ENCODE measurements at regions not wholly inside any gene's neighbourhood (a gene's known extent, or its start where the extent isn't known, plus 50 kb on each side); places are given as distances from the start of the nearest gene placed in this dataset.
A peak's percentile ranks its signal among the peaks of the same experiment; 100 is the strongest.

DNA sequence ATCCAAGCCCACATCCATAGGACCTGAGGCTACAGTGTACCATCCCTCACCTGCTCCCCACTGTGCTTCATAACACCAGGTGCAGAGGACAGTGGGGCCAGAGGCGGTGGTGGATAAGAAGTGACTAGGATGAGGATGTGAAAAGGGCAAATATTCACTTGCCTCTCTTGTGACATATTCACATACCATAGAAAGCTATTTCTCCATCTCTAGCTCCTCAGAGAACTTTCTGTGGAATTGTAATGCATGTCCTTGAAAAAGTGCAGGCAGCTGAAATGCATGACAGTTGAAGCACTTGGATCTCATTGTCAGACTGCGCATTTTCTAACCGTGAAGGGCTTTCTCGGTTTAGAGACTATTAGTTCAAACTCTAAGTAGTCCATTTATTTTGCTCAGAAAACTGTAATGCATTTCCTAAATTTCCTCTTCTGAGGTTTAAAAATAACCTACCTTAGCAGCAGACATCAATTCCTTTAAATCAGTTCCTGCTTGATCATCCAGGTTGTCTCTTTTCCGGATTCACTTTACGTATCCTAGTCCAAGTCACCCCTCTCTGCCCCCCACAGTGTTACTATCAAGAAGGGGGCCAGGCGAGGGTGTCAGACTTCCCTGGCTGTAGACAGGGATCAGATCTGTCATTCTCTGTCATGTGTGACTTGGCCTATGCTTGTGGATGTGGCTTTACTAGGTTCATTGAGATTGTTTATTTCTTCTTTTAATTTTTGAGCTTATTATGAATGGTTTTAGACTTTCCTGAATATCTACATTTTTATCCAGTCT lies 984.0 kb upstream of the TMEM132C start:
- Histone ChIP-seq H3K9me3 (replicated peaks) (no peaks in the 10 kb centered on the region), H3K27me3 (replicated peaks) (no peaks in the 10 kb centered on the region), H3K36me3 (no peaks in the 10 kb centered on the region), H3K4me3 (no peak overlapping the region), H3K4me1 (replicated peaks) (peaks cover 28% of the 10 kb centered on the region), H3K27ac (peak overlapping the region; percentile 98; the same call in 1 of the 2 replicates)
- no peak for DNase-seq (ENCODE audit: low read depth in 1 of 2, low spot score in 2 of 2)

- Histone ChIP-seq H3K9me3 (replicated peaks) (no peaks in the 10 kb centered on the region), H3K36me3 (no peaks in the 10 kb centered on the region), H3K4me1 (replicated peaks) (peaks cover 28% of the 10 kb centered on the region), H3K27me3 (replicated peaks) (no peaks in the 10 kb centered on the region), H3K27ac (peak overlapping the region; percentile 98), H3K4me3 (no peak overlapping the region)
- DNase-seq (ENCODE audit: low read depth in 1 of 2, low spot score in 2 of 2), result peak; percentile 40 to 49
Measured at GRCh38 chr12:127284021-127284420, 982.9 kb upstream of the TMEM132C start.

- peak; percentile 80 to 86 for DNase-seq (ENCODE audit: low read depth in 1 of 2, low spot score in 2 of 2)
- no peaks in the 10 kb centered on the region for H3K27me3 ChIP-seq (replicated peaks)
- no peak overlapping the region for H3K4me3 ChIP-seq
- peak overlapping the region; percentile 98 for H3K27ac ChIP-seq
- H3K4me1 ChIP-seq (replicated peaks), result peaks cover 28% of the 10 kb centered on the region
- H3K36me3 ChIP-seq, result no peaks in the 10 kb centered on the region
- H3K9me3 ChIP-seq (replicated peaks), result no peaks in the 10 kb centered on the region
Measured at GRCh38 chr12:127284870-127285431, 982.0 kb upstream of the TMEM132C start.

DNA sequence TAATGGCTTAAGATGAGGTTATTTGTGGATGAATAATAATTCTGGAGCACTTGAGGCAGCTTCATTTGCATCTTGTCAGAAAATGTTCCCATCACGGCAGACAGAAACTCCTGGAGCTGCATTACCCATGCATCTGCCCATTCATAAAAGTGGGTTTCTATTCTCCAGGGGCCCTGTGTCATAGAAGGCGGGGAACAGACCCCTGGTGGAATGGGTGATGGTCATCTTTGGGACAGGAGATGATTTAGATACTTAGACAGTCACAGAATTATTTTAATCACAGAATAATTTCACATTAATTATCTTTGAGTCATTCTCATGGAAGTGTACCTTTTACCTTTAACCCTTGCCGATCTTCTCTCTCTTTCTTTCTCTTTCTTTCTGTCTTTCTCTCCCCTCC lies 980.7 kb upstream of the TMEM132C start:
- Histone ChIP-seq H3K27ac (peak overlapping the region; percentile 98), H3K36me3 (no peaks in the 10 kb centered on the region)

DNA sequence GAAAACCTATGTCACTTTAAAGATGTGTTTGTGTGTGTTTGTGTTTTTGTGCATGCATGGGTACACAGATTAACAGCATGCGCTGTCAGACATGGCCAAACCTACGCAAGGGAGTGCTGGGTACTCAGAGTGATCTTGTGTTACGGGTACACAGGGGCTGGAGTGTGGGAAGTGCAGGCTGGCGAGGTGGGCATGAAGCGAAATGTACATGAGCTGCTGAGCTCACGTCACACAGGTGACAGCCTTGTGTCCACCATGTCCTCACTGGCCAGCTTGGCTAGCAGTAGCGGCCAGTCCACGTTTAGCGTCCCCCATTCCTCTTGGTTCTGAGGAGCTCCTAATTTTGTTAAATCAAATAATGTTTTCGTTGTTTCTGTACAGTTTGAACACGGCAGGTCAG lies 979.7 kb upstream of the TMEM132C start:
- no peak for DNase-seq (ENCODE audit: low read depth in 1 of 2, low spot score in 2 of 2)
- H3K36me3 ChIP-seq, result no peaks in the 10 kb centered on the region
- H3K27me3 ChIP-seq (replicated peaks), result no peaks in the 10 kb centered on the region
- H3K4me3 ChIP-seq, result no peak overlapping the region
- H3K4me1 ChIP-seq (replicated peaks), result peaks cover 28% of the 10 kb centered on the region
- H3K27ac ChIP-seq, result no peak overlapping the region
- no peaks in the 10 kb centered on the region for H3K9me3 ChIP-seq (replicated peaks)

More for the DNA sequence above, 980.7 kb upstream of the TMEM132C start:
- H3K27me3 ChIP-seq (replicated peaks), result no peaks in the 10 kb centered on the region
- no peaks in the 10 kb centered on the region for H3K9me3 ChIP-seq (replicated peaks)
- DNase-seq (ENCODE audit: low read depth in 1 of 2, low spot score in 2 of 2), result no peak
- H3K4me1 ChIP-seq (replicated peaks), result peaks cover 28% of the 10 kb centered on the region
- H3K4me3 ChIP-seq, result no peak overlapping the region

DNA sequence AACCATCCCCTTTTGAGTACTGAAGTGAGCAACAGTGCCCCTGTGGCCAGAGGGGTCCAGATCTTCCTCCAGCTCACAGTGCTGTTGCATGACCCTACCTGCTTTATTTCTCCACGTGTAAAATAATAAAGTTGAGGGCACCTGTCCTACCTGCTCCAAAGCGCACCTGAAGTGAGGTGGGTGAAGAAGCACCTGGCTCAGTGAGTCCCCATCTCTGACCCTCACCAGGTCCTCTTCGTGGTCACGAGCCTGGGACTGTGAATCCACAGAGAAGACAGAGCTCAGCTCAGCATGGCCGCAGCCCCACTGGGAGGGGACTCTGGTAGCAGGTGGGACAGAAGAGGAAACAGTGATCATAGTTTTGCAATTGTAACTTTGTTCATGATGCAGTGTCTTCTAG lies 976.7 kb upstream of the TMEM132C start:
- no peak overlapping the region for H3K27ac ChIP-seq
- no peak overlapping the region for H3K4me3 ChIP-seq
- H3K9me3 ChIP-seq (replicated peaks), result no peaks in the 10 kb centered on the region
- peaks cover 11% of the 10 kb centered on the region for H3K4me1 ChIP-seq (replicated peaks)
- H3K27me3 ChIP-seq (replicated peaks), result no peaks in the 10 kb centered on the region
- no peak for DNase-seq (ENCODE audit: low read depth in 1 of 2, low spot score in 2 of 2)
- no peaks in the 10 kb centered on the region for H3K36me3 ChIP-seq

- Histone ChIP-seq H3K27me3 (replicated peaks) (no peaks in the 10 kb centered on the region), H3K4me1 (replicated peaks) (no peaks in the 10 kb centered on the region), H3K9me3 (replicated peaks) (no peaks in the 10 kb centered on the region), H3K27ac (no peak overlapping the region), H3K4me3 (no peak overlapping the region), H3K36me3 (no peaks in the 10 kb centered on the region)
- no peak for DNase-seq (ENCODE audit: low read depth in 1 of 2, low spot score in 2 of 2)
Measured at GRCh38 chr12:127292736-127293135, 974.2 kb upstream of the TMEM132C start.

GRCh38 chr12:127293507-127294310 lies 973.3 kb upstream of the TMEM132C start:
- no peaks in the 10 kb centered on the region for H3K27me3 ChIP-seq (replicated peaks)
- H3K27ac ChIP-seq, result no peak overlapping the region
- H3K9me3 ChIP-seq (replicated peaks), result no peaks in the 10 kb centered on the region
- H3K4me3 ChIP-seq, result no peak overlapping the region
- no peaks in the 10 kb centered on the region for H3K4me1 ChIP-seq (replicated peaks)
- H3K36me3 ChIP-seq, result no peaks in the 10 kb centered on the region
- peak; percentile 23 to 63 for DNase-seq (ENCODE audit: low read depth in 1 of 2, low spot score in 2 of 2)

DNA sequence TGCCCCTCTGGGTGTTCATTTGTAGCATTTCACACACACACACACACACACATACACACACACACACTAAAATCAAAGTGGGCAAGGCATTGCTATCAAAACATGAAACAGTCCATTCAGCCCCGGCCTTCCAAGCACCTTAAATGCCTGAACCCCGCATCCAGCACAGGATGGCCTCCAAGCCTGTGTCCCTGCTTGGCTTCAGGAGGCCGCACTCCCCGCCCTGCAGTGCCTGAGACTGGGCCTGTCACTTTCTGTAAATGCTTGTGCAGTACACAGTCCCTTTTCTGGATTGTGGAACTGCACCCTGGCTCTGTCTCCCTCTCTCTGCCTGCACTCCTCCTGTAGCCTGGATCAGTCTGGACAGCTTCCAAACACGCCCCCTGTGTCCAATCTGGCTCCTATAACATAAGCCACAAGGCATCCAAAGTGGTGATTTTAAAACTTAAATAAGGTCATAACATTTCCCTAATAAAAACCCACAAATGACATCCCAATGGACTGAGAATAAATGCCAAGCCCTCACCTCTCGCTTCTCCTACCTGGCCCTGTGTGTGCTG lies 972.2 kb upstream of the TMEM132C start:
- no peaks in the 10 kb centered on the region for H3K4me1 ChIP-seq (replicated peaks)
- no peak for DNase-seq (ENCODE audit: low read depth in 1 of 2, low spot score in 2 of 2)

GRCh38 chr12:127295630-127296029 lies 971.3 kb upstream of the TMEM132C start:
- Histone ChIP-seq H3K36me3 (no peaks in the 10 kb centered on the region), H3K4me1 (replicated peaks) (no peaks in the 10 kb centered on the region), H3K27me3 (replicated peaks) (no peaks in the 10 kb centered on the region), H3K27ac (no peak overlapping the region), H3K4me3 (no peak overlapping the region), H3K9me3 (replicated peaks) (no peaks in the 10 kb centered on the region)
- DNase-seq (ENCODE audit: low read depth in 1 of 2, low spot score in 2 of 2), result no peak

More for the DNA sequence above, 972.2 kb upstream of the TMEM132C start:
- Histone ChIP-seq H3K4me3 (no peak overlapping the region), H3K27me3 (replicated peaks) (no peaks in the 10 kb centered on the region), H3K9me3 (replicated peaks) (no peaks in the 10 kb centered on the region), H3K36me3 (no peaks in the 10 kb centered on the region), H3K27ac (no peak overlapping the region)

DNA sequence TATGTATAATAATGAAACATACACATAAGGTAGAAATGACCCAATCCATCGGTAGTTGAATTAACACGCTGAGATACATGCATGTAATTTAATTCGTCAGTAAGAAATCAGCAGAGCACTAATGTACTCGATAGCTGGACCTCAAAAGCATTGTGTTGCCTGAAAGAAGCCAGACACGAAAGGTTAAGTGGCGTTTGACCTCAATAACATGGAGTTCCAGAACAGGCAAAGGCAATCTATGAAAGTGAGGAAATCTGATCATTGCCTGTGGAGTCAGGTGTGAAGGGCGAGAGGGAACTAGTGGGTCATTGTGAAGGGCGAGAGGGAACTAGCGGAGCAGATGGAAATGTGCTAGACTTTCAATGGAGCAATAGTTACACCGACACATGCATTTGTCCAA lies 970.4 kb upstream of the TMEM132C start:
- no peaks in the 10 kb centered on the region for H3K27me3 ChIP-seq (replicated peaks)
- DNase-seq (ENCODE audit: low read depth in 1 of 2, low spot score in 2 of 2), result no peak
- no peak overlapping the region for H3K27ac ChIP-seq
- H3K9me3 ChIP-seq (replicated peaks), result no peaks in the 10 kb centered on the region
- H3K36me3 ChIP-seq, result no peaks in the 10 kb centered on the region
- no peak overlapping the region for H3K4me3 ChIP-seq
- H3K4me1 ChIP-seq (replicated peaks), result no peaks in the 10 kb centered on the region

DNA sequence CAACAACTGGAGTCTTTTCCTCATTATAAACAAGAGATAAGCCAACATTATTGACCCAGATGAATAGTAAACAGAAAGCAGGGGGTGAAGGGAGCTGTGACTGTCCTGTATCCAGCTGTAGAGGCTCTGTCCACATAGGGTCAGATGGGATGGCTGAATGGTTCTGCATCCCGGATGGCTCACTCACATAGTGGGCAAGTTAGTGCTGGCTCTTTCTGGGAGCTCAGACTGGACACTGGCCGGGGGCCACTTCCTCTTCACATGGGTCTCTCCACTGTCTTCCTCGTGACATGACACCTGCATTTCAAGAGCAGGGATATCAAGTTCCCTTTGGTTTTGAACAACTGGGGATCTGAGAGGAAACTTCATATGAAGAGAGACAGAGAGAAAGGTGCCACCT lies 969.6 kb upstream of the TMEM132C start:
- Histone ChIP-seq H3K4me1 (replicated peaks) (no peaks in the 10 kb centered on the region), H3K9me3 (replicated peaks) (no peaks in the 10 kb centered on the region), H3K27ac (no peak overlapping the region), H3K36me3 (no peaks in the 10 kb centered on the region), H3K4me3 (no peak overlapping the region), H3K27me3 (replicated peaks) (no peaks in the 10 kb centered on the region)
- DNase-seq (ENCODE audit: low read depth in 1 of 2, low spot score in 2 of 2), result no peak

DNA sequence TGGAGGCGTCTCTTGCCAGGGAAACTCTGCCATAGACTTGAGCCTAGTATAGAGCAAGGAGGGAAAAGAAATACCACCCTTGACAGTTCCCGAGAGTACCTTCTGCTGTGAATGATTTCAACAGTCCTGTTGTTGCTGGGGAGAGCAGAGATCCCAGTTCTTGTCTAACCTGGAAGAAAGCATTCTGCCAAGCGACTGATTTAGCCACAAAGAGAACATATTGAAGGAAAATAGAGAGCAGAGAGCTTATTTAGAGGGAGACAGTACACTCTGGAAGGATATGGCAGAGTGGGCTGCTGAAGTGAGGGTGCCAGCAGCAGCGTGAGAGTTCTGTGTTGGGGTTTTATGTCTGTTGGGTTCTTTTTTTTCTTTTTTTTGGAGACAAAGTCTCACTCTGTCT lies 966.9 kb upstream of the TMEM132C start:
- no peak overlapping the region for H3K27ac ChIP-seq
- H3K9me3 ChIP-seq (replicated peaks), result no peaks in the 10 kb centered on the region
- no peak for DNase-seq (ENCODE audit: low read depth in 1 of 2, low spot score in 2 of 2)
- no peak overlapping the region for H3K4me3 ChIP-seq
- no peaks in the 10 kb centered on the region for H3K27me3 ChIP-seq (replicated peaks)
- no peaks in the 10 kb centered on the region for H3K4me1 ChIP-seq (replicated peaks)
- H3K36me3 ChIP-seq, result no peaks in the 10 kb centered on the region

DNA sequence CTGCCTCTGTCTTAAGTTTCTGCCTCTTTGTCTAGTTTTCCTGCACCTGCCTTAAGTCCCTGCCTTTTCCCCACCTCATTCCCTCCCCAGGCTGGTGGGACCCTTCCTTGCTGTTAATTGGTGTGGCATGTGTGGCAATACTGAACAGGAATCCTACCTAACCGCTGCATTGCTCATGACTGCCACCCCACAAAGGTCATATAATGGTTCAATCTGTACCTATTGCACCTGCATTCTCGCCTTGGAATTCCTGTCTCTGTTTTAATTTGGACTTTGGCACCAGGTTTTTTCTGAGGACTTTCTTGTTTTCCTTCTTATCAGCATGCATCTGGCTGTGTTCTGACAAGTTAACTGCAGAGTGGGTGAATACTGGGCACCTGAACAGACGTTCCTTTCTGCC lies 966.2 kb upstream of the TMEM132C start:
- Histone ChIP-seq H3K4me1 (replicated peaks) (no peaks in the 10 kb centered on the region), H3K27ac (no peak overlapping the region), H3K4me3 (no peak overlapping the region), H3K36me3 (no peaks in the 10 kb centered on the region), H3K9me3 (replicated peaks) (no peaks in the 10 kb centered on the region), H3K27me3 (replicated peaks) (no peaks in the 10 kb centered on the region)
- no peak for DNase-seq (ENCODE audit: low read depth in 1 of 2, low spot score in 2 of 2)
